Trophoblast cell (in vitro differentiated cells and primary cell): ENCODE measurements at regions not wholly inside any gene's neighbourhood (a gene's known extent, or its start where the extent isn't known, plus 50 kb on each side); places are given as distances from the start of the nearest gene placed in this dataset.
"Not testable (repeated sequence)": the region's sequence is repeated elsewhere in the genome, so short reads cannot be mapped to it uniquely, and the experiment has no call there.

Experiments
- DNase-seq, 2 donors: peaks; one replicate each; pipeline ENCODE4 v3.0.0-alpha.2; 2016
- H2AFZ ChIP-seq: 2 replicates; pipeline ENCODE4 v1.6.1; 2013; ENCODE audit warnings: low read length, moderate library complexity, mild to moderate bottlenecking; ENCODE audit not compliant: insufficient read depth, poor library complexity
- H2AK5ac ChIP-seq: 2 replicates; pipeline ENCODE4 v1.6.1; 2013; ENCODE audit warnings: mild to moderate bottlenecking, low read length
- H2BK120ac ChIP-seq: 2 replicates; pipeline ENCODE4 v1.6.1; 2013; ENCODE audit warnings: low read length, mild to moderate bottlenecking, moderate library complexity; ENCODE audit not compliant: insufficient read depth, poor library complexity
- H2BK12ac ChIP-seq: 2 replicates; pipeline ENCODE4 v1.6.1; 2013; ENCODE audit warnings: mild to moderate bottlenecking, low read length, moderate library complexity
- H2BK5ac ChIP-seq: 2 replicates; pipeline ENCODE4 v1.6.1; 2013; ENCODE audit warnings: low read length, low read depth, moderate library complexity, mild to moderate bottlenecking; ENCODE audit not compliant: poor library complexity
- H3K14ac ChIP-seq: 2 replicates; pipeline ENCODE4 v1.6.1; 2013; ENCODE audit warnings: mild to moderate bottlenecking, low read length
- H3K18ac ChIP-seq: 2 replicates; pipeline ENCODE4 v1.6.1; 2013; ENCODE audit warnings: mild to moderate bottlenecking, low read length
- H3K23ac ChIP-seq: 2 replicates; pipeline ENCODE4 v1.6.1; 2013; ENCODE audit warnings: low read length
- H3K27ac ChIP-seq: 2 replicates; pipeline ENCODE4 v1.5.1; 2013; ENCODE audit warnings: low read depth, mild to moderate bottlenecking, inconsistent platforms, low read length, moderate library complexity
- H3K27me3 ChIP-seq: 2 replicates; pipeline ENCODE4 v1.6.1; 2013; ENCODE audit warnings: inconsistent platforms, mild to moderate bottlenecking, low read length, moderate library complexity; ENCODE audit not compliant: insufficient read depth
- H3K36me3 ChIP-seq, 2 experiments: 1 replicate in 1 of 2; 2 replicates in 1 of 2; pipeline ENCODE4 v1.6.1; 2013; ENCODE audit warnings: low read length in 2 of 2, mild to moderate bottlenecking in 2 of 2, moderate library complexity in 1 of 2; ENCODE audit not compliant: insufficient read depth in 2 of 2, control insufficient read depth in 1 of 2
- H3K4ac ChIP-seq: 2 replicates; pipeline ENCODE4 v1.6.1; 2013; ENCODE audit warnings: low read depth, mild to moderate bottlenecking, low read length, moderate library complexity
- H3K4me1 ChIP-seq, 2 experiments: 1 replicate in 1 of 2; 2 replicates in 1 of 2; pipeline ENCODE4 v1.6.1; 2013; ENCODE audit warnings: low read length in 2 of 2, mild to moderate bottlenecking in 2 of 2, moderate library complexity in 1 of 2; ENCODE audit not compliant: insufficient read depth in 2 of 2, control insufficient read depth in 1 of 2
- H3K4me2 ChIP-seq: 2 replicates; pipeline ENCODE4 v1.6.1; 2013; ENCODE audit warnings: inconsistent platforms, mild to moderate bottlenecking, low read length, moderate library complexity
- H3K4me3 ChIP-seq: 2 replicates; pipeline ENCODE4 v1.5.1; 2013; ENCODE audit warnings: mild to moderate bottlenecking, low read depth, low read length, inconsistent platforms
- H3K79me1 ChIP-seq: one replicate; pipeline ENCODE4 v1.6.1; 2013; ENCODE audit warnings: low read length
- H3K79me2 ChIP-seq: 2 replicates; pipeline ENCODE4 v1.6.1; 2013; ENCODE audit warnings: low read length, mild to moderate bottlenecking; ENCODE audit not compliant: control insufficient read depth, insufficient read depth, poor library complexity
- H3K9ac ChIP-seq: 2 replicates; pipeline ENCODE4 v1.6.1; 2013; ENCODE audit warnings: mild to moderate bottlenecking, low read length
- H3K9me3 ChIP-seq: 2 replicates; pipeline ENCODE4 v1.6.1; 2013; ENCODE audit warnings: low read depth, mild to moderate bottlenecking, control low read depth, inconsistent platforms, low read length; ENCODE audit not compliant: insufficient read depth
- H4K12ac ChIP-seq: 2 replicates; pipeline ENCODE4 v1.6.1; 2013; ENCODE audit warnings: low read depth, mild to moderate bottlenecking, low read length, moderate library complexity
- H4K8ac ChIP-seq: 2 replicates; pipeline ENCODE4 v1.6.1; 2013; ENCODE audit warnings: low read depth, mild to moderate bottlenecking, low read length, moderate library complexity
- H4K91ac ChIP-seq: one replicate; pipeline ENCODE4 v1.6.1; 2013; ENCODE audit warnings: low read depth, mild to moderate bottlenecking, low read length, moderate library complexity
- WGBS: extraction: QIAGEN DNeasy Blood & Tissue Kit; methylation state at CpG from one replicate; pipeline ENCODE4 v1.1.7; 2013; ENCODE audit warnings: missing lambda C conversion rate; ENCODE audit not compliant: insufficient read length, insufficient coverage; ENCODE audit errors: extremely low coverage; 5-methylcytosine and 5-hydroxymethylcytosine counted together

DNA sequence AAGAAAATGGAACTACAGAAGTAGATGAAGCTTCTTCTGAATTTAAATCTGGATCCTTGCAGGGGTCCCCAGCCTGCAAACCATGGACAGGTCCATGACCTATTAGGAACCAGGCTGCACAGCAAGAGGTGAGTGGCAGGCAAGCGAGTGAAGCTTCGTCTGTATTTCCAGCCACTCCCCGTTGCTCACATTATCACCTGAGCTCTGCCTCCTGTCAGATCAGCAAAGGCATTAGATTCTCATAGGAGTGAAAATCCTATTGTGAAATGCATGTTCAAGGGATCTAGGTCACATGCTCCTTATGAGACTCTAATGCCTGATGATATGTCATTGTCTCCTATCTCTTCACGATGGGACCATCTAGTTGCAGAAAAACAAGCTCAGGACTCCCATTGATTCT, 79.8 kb upstream of the MLN start:
- not testable (repeated sequence) for H3K4ac ChIP-seq, H2BK5ac ChIP-seq, H2BK12ac ChIP-seq, H2AK5ac ChIP-seq, DNase-seq, H3K4me2 ChIP-seq, H4K12ac ChIP-seq, H3K27me3 ChIP-seq, H3K14ac ChIP-seq, H3K27ac ChIP-seq, H3K9me3 ChIP-seq, H2BK120ac ChIP-seq, H3K9ac ChIP-seq, H3K4me3 ChIP-seq, H3K4me1 ChIP-seq, H4K91ac ChIP-seq, H4K8ac ChIP-seq, H3K18ac ChIP-seq, H3K79me1 ChIP-seq, H3K79me2 ChIP-seq, H3K23ac ChIP-seq, H3K36me3 ChIP-seq, H2AFZ ChIP-seq
- no CpG with 5 or more reads among the region's 4 CpGs for WGBS

DNA sequence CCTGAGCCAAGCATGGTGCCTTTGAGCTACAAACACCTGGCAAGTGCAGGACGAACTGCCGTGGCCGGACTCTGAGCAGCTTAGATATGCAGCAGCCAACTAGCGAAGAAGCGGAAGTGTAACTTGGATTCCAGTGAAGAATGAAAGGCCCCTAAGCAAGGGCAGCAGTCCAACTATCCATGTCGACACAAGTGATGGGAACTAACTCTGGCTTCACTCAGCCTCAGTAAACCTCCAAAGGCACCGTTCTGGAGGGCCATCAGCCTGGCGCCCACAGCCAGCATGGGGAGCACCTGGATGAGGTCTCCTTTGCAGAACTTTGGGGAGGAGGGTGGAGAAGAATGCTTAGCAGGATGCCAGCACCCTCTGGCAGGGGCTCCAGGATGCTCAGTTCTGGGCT, 78.4 kb upstream of the MLN start:
- Histone ChIP-seq H3K36me3 (no peaks in the 10 kb centered on the region), H3K9me3 (peaks cover 5% of the 10 kb centered on the region), H3K27me3 (no peaks in the 10 kb centered on the region), H3K14ac (no peak overlapping the region), H3K4me3 (no peak overlapping the region), H3K4me1 (no peaks in the 10 kb centered on the region), H3K4me2 (no peak overlapping the region), H3K4ac (no peak overlapping the region), H3K18ac (no peak overlapping the region), H4K12ac (no peak overlapping the region), H2BK120ac (no peak overlapping the region), H4K8ac (no peak overlapping the region), H2BK12ac (no peak overlapping the region), H3K27ac (no peak overlapping the region), H4K91ac (no peak overlapping the region), H3K79me2 (no peaks in the 10 kb centered on the region), H2BK5ac (no peak overlapping the region), H2AFZ (no peak overlapping the region), H2AK5ac (no peak overlapping the region), H3K23ac (no peak overlapping the region), H3K9ac (no peak overlapping the region), H3K79me1 (no peaks in the 10 kb centered on the region)
- no peak for DNase-seq
- WGBS = no CpG with 5 or more reads among the region's 8 CpGs

DNA sequence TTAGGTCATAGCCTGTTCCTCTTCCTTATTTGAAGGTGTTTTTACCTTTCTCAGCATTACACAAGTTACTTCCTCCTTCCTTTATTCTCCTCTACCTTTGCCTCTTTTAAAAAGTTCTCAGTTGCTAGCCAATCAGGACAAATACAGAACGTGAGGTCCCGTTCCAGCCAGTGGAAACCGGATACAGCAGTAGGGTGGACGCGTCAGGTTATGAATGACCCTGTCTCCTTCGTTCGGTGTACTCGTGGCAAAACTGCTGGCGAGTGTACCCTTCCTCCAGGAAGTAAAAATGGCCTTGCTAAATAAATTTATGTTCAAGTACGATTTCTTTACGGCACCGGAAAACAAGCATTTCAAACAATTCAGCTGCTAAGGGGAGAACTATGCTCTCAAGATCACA, 77.0 kb upstream of the MLN start:
- Histone ChIP-seq H3K9ac (no peak overlapping the region), H2BK120ac (no peak overlapping the region)

DNA sequence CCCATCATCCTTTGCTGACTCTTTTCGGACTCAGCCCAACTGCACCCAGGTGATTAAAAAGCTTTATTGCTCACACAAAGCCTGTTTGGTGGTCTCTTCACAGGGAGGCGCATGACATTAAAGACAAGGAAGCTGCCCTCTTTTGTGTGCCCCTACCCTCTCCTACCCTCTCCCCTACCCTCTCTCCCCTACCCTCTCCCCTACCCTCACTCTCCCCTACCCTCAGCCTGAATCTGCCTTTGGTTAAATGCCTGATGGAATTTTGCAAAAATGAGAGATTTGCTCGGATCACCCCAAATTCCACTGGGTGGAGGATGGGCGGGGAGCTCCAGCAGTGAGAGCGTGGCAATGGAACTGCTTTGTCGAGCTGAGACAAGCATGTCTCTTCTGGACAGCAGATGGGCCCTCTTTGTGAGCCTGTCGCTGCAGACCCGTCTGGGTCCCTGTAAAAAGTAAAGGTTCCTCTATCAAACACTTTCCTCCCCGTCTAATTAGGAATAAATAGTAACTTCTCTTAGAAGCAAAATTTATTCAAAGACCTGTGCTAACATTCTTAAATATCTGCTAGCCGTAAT, 76.4 kb upstream of the MLN start:
- no peak overlapping the region for H4K8ac ChIP-seq
- H3K9me3 ChIP-seq = no peaks in the 10 kb centered on the region
- no peak overlapping the region for H2AFZ ChIP-seq
- H4K91ac ChIP-seq = no peak overlapping the region
- H3K27me3 ChIP-seq = no peaks in the 10 kb centered on the region
- no peak overlapping the region for H4K12ac ChIP-seq
- no peaks in the 10 kb centered on the region for H3K79me1 ChIP-seq
- H3K36me3 ChIP-seq = no peaks in the 10 kb centered on the region
- H2BK120ac ChIP-seq = no peak overlapping the region
- H3K79me2 ChIP-seq = no peaks in the 10 kb centered on the region
- H3K4me3 ChIP-seq = no peak overlapping the region
- no peak overlapping the region for H3K18ac ChIP-seq
- WGBS = no CpG with 5 or more reads among the region's 10 CpGs
- H3K9ac ChIP-seq = no peak overlapping the region
- no peak for DNase-seq
- no peak overlapping the region for H2AK5ac ChIP-seq
- no peak overlapping the region for H3K27ac ChIP-seq
- no peak overlapping the region for H2BK12ac ChIP-seq
- no peaks in the 10 kb centered on the region for H3K4me1 ChIP-seq
- H3K14ac ChIP-seq = no peak overlapping the region
- no peak overlapping the region for H3K4me2 ChIP-seq
- no peak overlapping the region for H3K23ac ChIP-seq
- no peak overlapping the region for H3K4ac ChIP-seq
- H2BK5ac ChIP-seq = no peak overlapping the region

More for the DNA sequence above, 77.0 kb upstream of the MLN start:
- H3K23ac ChIP-seq = no peak overlapping the region
- H3K79me2 ChIP-seq = no peaks in the 10 kb centered on the region
- no peak for DNase-seq
- no peak overlapping the region for H3K27ac ChIP-seq
- no peak overlapping the region for H3K4me2 ChIP-seq
- WGBS = no CpG with 5 or more reads among the region's 12 CpGs
- no peak overlapping the region for H2AK5ac ChIP-seq
- no peaks in the 10 kb centered on the region for H3K27me3 ChIP-seq
- no peaks in the 10 kb centered on the region for H3K79me1 ChIP-seq
- H4K8ac ChIP-seq = no peak overlapping the region
- H3K14ac ChIP-seq = no peak overlapping the region
- H3K9me3 ChIP-seq = peaks cover 5% of the 10 kb centered on the region
- H2BK5ac ChIP-seq = no peak overlapping the region
- H3K36me3 ChIP-seq = no peaks in the 10 kb centered on the region
- H4K12ac ChIP-seq = no peak overlapping the region
- no peak overlapping the region for H3K4ac ChIP-seq
- no peak overlapping the region for H3K4me3 ChIP-seq
- H2AFZ ChIP-seq = no peak overlapping the region
- no peak overlapping the region for H4K91ac ChIP-seq
- H3K4me1 ChIP-seq = no peaks in the 10 kb centered on the region
- H3K18ac ChIP-seq = no peak overlapping the region
- H2BK12ac ChIP-seq = no peak overlapping the region
